ENCODE measurements at regions not wholly inside any gene's neighbourhood (a gene's known extent, or its start where the extent isn't known, plus 50 kb on each side); places are given as distances from the start of the nearest gene placed in this dataset.

DNA sequence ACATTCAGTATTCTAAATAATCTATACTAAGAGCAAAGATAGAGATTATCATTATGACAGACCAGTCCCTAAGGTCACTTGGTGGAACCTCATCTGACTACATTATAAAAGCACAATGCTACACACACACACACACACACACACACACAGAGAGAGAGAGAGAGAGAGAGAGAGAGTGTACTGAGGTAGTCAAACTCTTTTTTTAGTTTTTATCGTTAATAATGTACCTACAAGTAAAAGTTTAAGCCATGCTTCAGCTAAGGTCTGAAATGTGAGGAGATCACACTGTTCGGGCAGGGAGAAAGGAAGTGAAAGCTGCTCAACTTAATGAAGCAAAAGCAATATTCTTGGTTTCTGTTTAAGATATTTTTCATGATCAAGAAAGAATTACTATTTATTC, 75.8 kb upstream of the CCDC160 start:
- Histone ChIP-seq H3K27me3 (ENCODE audit: control insufficient read depth, low read length) (no peaks in the 10 kb centered on the region), H3K4me1 (ENCODE audit: control insufficient read depth, low read length) (no peaks in the 10 kb centered on the region), H3K36me3 (ENCODE audit: control insufficient read depth, low read length) (no peaks in the 10 kb centered on the region), H3K4me2 (ENCODE audit: low read length) (no peak overlapping the region), H3K9me3 (ENCODE audit: control insufficient read depth, insufficient read depth, low read length) (no peaks in the 10 kb centered on the region), H3K9me2 (replicated peaks; ENCODE audit: control insufficient read depth, low read length) (no peaks in the 10 kb centered on the region), H3F3A (ENCODE audit: control insufficient read depth, insufficient read depth) (no peaks in the 10 kb centered on the region), H3K4me3 (ENCODE audit: low read length) (no peak overlapping the region), H3K27ac (ENCODE audit: low read depth, low read length) (no peak overlapping the region), H3K79me2 (ENCODE audit: control insufficient read depth, low read length) (no peaks in the 10 kb centered on the region), H4K20me1 (ENCODE audit: control insufficient read depth, insufficient read depth, low read depth, low read length) (no peaks in the 10 kb centered on the region)
- TF ChIP-seq EZH2phosphoT487 (IDR thresholded peaks at IDR 0.05; ENCODE audit: borderline replicate concordance, low read length), result no peak
- TF ChIP-seq, protein P1, sequence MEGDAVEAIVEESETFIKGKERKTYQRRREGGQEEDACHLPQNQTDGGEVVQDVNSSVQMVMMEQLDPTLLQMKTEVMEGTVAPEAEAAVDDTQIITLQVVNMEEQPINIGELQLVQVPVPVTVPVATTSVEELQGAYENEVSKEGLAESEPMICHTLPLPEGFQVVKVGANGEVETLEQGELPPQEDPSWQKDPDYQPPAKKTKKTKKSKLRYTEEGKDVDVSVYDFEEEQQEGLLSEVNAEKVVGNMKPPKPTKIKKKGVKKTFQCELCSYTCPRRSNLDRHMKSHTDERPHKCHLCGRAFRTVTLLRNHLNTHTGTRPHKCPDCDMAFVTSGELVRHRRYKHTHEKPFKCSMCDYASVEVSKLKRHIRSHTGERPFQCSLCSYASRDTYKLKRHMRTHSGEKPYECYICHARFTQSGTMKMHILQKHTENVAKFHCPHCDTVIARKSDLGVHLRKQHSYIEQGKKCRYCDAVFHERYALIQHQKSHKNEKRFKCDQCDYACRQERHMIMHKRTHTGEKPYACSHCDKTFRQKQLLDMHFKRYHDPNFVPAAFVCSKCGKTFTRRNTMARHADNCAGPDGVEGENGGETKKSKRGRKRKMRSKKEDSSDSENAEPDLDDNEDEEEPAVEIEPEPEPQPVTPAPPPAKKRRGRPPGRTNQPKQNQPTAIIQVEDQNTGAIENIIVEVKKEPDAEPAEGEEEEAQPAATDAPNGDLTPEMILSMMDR (IDR thresholded peaks at IDR 0.05; ENCODE audit: low read depth, low read length, poor library complexity, severe bottlenecking), result no peak

DNA sequence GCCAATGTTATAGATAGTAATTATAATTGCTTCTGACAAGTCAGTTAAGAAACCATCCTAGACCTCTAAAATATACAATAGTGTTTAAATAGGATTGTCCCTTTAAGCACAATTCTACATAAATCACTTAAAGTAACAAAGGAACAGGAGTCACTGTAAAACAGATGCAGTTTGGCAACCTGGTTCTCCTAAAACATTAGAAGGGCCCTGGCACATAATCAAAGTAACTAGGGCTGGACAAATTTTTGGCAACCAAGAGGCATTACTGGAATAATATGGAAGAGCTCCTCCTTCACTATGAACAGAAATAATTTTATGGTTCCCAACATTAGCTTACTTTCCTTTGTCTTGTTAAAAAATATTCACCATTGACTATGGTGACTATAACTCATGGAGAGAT, 75.0 kb upstream of the CCDC160 start:
- TF ChIP-seq, protein P1 (IDR thresholded peaks at IDR 0.05; ENCODE audit: low read depth, low read length, poor library complexity, severe bottlenecking), result no peak
- TF ChIP-seq EZH2phosphoT487 (IDR thresholded peaks at IDR 0.05; ENCODE audit: borderline replicate concordance, low read length), result no peak
- no peaks in the 10 kb centered on the region for H4K20me1 ChIP-seq (ENCODE audit: control insufficient read depth, insufficient read depth, low read depth, low read length)
- H3K4me2 ChIP-seq (ENCODE audit: low read length), result no peak overlapping the region
- H3K4me1 ChIP-seq (ENCODE audit: control insufficient read depth, low read length), result no peaks in the 10 kb centered on the region
- H3K9me2 ChIP-seq (replicated peaks; ENCODE audit: control insufficient read depth, low read length), result no peaks in the 10 kb centered on the region
- no peaks in the 10 kb centered on the region for H3K27me3 ChIP-seq (ENCODE audit: control insufficient read depth, low read length)
- no peak overlapping the region for H3K4me3 ChIP-seq (ENCODE audit: low read length)
- no peaks in the 10 kb centered on the region for H3K36me3 ChIP-seq (ENCODE audit: control insufficient read depth, low read length)
- H3K79me2 ChIP-seq (ENCODE audit: control insufficient read depth, low read length), result no peaks in the 10 kb centered on the region
- H3K9me3 ChIP-seq (ENCODE audit: control insufficient read depth, insufficient read depth, low read length), result no peaks in the 10 kb centered on the region
- H3F3A ChIP-seq (ENCODE audit: control insufficient read depth, insufficient read depth), result no peaks in the 10 kb centered on the region
- no peak overlapping the region for H3K27ac ChIP-seq (ENCODE audit: low read depth, low read length)

DNA sequence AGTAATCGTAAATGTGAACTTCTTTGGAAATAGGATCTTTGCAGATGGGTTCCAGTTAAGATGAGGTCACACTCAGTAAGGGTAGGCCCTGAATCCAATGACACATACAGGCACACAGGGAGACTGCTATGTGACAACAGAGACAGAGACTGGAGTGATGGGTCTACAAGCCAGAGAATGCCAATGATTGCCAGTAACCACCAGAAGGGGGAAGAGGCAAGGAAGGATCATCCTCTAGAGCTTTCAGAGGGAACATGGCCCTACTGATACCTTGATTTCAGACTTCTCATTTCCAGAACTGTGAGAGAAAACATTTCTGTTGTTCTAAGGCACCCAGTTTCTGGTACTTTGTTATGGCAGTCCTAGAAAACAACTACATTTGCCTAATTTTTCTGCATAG, 73.1 kb upstream of the CCDC160 start:
- H3K79me2 ChIP-seq (ENCODE audit: control insufficient read depth, low read length), result no peaks in the 10 kb centered on the region
- no peaks in the 10 kb centered on the region for H4K20me1 ChIP-seq (ENCODE audit: control insufficient read depth, insufficient read depth, low read depth, low read length)
- no peak overlapping the region for H3K27ac ChIP-seq (ENCODE audit: low read depth, low read length)
- no peak overlapping the region for H3K4me2 ChIP-seq (ENCODE audit: low read length)
- no peaks in the 10 kb centered on the region for H3K4me1 ChIP-seq (ENCODE audit: control insufficient read depth, low read length)
- no peaks in the 10 kb centered on the region for H3F3A ChIP-seq (ENCODE audit: control insufficient read depth, insufficient read depth)
- no peaks in the 10 kb centered on the region for H3K36me3 ChIP-seq (ENCODE audit: control insufficient read depth, low read length)
- no peaks in the 10 kb centered on the region for H3K9me3 ChIP-seq (ENCODE audit: control insufficient read depth, insufficient read depth, low read length)
- no peaks in the 10 kb centered on the region for H3K27me3 ChIP-seq (ENCODE audit: control insufficient read depth, low read length)
- H3K4me3 ChIP-seq (ENCODE audit: low read length), result no peak overlapping the region
- TF ChIP-seq, protein P1 (IDR thresholded peaks at IDR 0.05; ENCODE audit: low read depth, low read length, poor library complexity, severe bottlenecking), result no peak
- no peak for TF ChIP-seq EZH2phosphoT487 (IDR thresholded peaks at IDR 0.05; ENCODE audit: borderline replicate concordance, low read length)
- H3K9me2 ChIP-seq (replicated peaks; ENCODE audit: control insufficient read depth, low read length), result no peaks in the 10 kb centered on the region

All from DOHH2 (cell line).